CD8-positive, alpha-beta memory T cell (primary cell): ENCODE measurements at regions not wholly inside any gene's neighbourhood (a gene's known extent, or its start where the extent isn't known, plus 50 kb on each side); places are given as distances from the start of the nearest gene placed in this dataset.

ENCODE experiments used
- CTCF ChIA-PET: fragments of 350-600 bp; sonication (Branson Sonifier 250); formaldehyde crosslinking; loops from one replicate; lab custom pipeline; 2021; ENCODE audit warnings: antibody characterized with exemption; lab: Charles Lee
- POLR2A ChIA-PET: fragments of 350-600 bp; sonication (Branson Sonifier 250); formaldehyde crosslinking; loops from one replicate; lab custom pipeline; 2021; ENCODE audit warnings: antibody characterized with exemption; lab: Charles Lee
- DNase-seq, 5 donors: peaks; one replicate each; pipeline versions ENCODE4 v3.0.0 to v3.0.0-alpha.2; 2020 to 2022; ENCODE audit warnings: mixed read lengths in 1 of 5
- H3K27ac ChIP-seq: one replicate; pipeline ENCODE4 v1.7.0; 2013; ENCODE audit warnings: low read depth, mild to moderate bottlenecking, low read length, moderate library complexity
- H3K27me3 ChIP-seq: 2 replicates; pipeline ENCODE4 v1.7.0; 2013; ENCODE audit warnings: low read length, mild to moderate bottlenecking; ENCODE audit not compliant: insufficient read depth, poor library complexity, severe bottlenecking
- H3K36me3 ChIP-seq: 2 replicates; pipeline ENCODE4 v1.7.0; 2013; ENCODE audit warnings: mild to moderate bottlenecking, low read length, moderate library complexity; ENCODE audit not compliant: insufficient read depth
- H3K4me1 ChIP-seq: 2 replicates; pipeline ENCODE4 v1.7.0; 2013; ENCODE audit warnings: mild to moderate bottlenecking, low read length, moderate library complexity; ENCODE audit not compliant: insufficient read depth
- H3K4me3 ChIP-seq: 2 replicates; pipeline ENCODE4 v1.7.0; 2013; ENCODE audit warnings: mild to moderate bottlenecking, low read length
- H3K9me3 ChIP-seq: 2 replicates; pipeline ENCODE4 v1.7.0; 2013; ENCODE audit warnings: mild to moderate bottlenecking, low read length
- H3K27ac Mint-ChIP-seq, 8 donors: one replicate each; pipeline ENCODE4 v1.8.0; 2020 to 2021; ENCODE audit warnings: mixed read lengths in 8 of 8, mild to moderate bottlenecking in 6 of 8, inconsistent platforms in 3 of 8, moderate library complexity in 3 of 8
- H3K27me3 Mint-ChIP-seq, 2 donors: one replicate each; pipeline ENCODE4 v1.8.0; 2020 to 2021; ENCODE audit warnings: mixed read lengths in 2 of 2, mild to moderate bottlenecking in 1 of 2, moderate library complexity in 1 of 2
- H3K36me3 Mint-ChIP-seq, 3 donors: one replicate each; pipeline ENCODE4 v1.8.0; 2020 to 2021; ENCODE audit warnings: mixed read lengths in 3 of 3, inconsistent platforms in 1 of 3, mild to moderate bottlenecking in 1 of 3
- H3K4me1 Mint-ChIP-seq, 3 donors: one replicate each; pipeline ENCODE4 v1.8.0; 2020 to 2021; ENCODE audit warnings: mixed read lengths in 3 of 3, inconsistent platforms in 1 of 3, mild to moderate bottlenecking in 1 of 3
- H3K4me3 Mint-ChIP-seq, 7 donors: one replicate each; pipeline ENCODE4 v1.8.0; 2020 to 2021; ENCODE audit warnings: mixed read lengths in 7 of 7, mild to moderate bottlenecking in 6 of 7, moderate library complexity in 4 of 7, inconsistent platforms in 2 of 7
- H3K9me3 Mint-ChIP-seq, 5 donors: one replicate each; pipeline ENCODE4 v1.8.0; 2020 to 2022; ENCODE audit warnings: mixed read lengths in 5 of 5, mild to moderate bottlenecking in 3 of 5, moderate library complexity in 2 of 5, inconsistent platforms in 1 of 5

DNA sequence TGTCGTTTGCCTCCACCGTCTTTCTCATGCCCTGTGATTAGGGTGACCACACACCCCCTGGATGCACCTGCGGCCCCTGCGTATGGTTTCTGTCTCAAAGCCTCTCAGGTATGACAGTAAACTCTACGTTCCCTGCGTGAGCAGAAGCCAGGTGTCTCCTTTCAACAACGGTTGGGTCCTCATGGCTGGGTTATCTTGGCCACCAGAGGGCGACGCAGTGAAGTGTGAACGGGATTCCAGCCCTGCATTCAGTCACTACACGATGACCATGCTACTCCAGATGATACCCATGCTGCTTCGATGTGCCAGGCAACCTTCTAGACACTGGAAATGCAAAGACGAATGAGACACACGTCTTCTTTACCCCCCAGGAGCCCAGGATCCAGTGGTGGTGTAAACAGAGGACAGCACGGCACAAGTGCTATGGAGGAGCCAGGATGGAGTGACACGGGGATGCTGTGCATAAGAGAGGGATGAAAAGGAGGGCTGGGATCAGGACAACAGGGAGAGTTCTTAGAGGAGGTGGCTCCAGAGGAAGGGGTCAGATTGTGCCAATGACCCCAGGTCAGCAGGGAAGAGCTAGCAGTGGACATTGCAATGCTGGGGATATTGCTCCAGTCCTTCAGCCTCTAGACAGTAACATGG, 228.1 kb upstream of the PFKP start:
- no peaks in the 10 kb centered on the region for H3K9me3 ChIP-seq
- Mint-ChIP-seq H3K27ac (no peak overlapping the region), H3K27me3 (peaks cover 10 to 24% of the 10 kb centered on the region in 2 donors), H3K4me1 (no peaks in the 10 kb centered on the region), H3K36me3 (no peaks in the 10 kb centered on the region), H3K4me3 (no peak overlapping the region), H3K9me3 (peaks cover 0 to 2% (median 0%) of the 10 kb centered on the region in 5 donors)
- H3K36me3 ChIP-seq, result no peaks in the 10 kb centered on the region
- H3K4me1 ChIP-seq, result no peaks in the 10 kb centered on the region
- no peak overlapping the region for H3K4me3 ChIP-seq
- ChIA-PET POLR2A (no interaction called here), CTCF (no interaction called here)
- H3K27me3 ChIP-seq, result no peaks in the 10 kb centered on the region
- no peak overlapping the region for H3K27ac ChIP-seq
- no peak for DNase-seq

- ChIA-PET CTCF (no interaction called here), POLR2A (no interaction called here)
- Mint-ChIP-seq H3K4me3 (no peak overlapping the region), H3K27me3 (peaks cover 4 to 16% of the 10 kb centered on the region in 2 donors), H3K27ac (no peak overlapping the region), H3K4me1 (no peaks in the 10 kb centered on the region), H3K9me3 (peaks cover 0 to 2% (median 0%) of the 10 kb centered on the region in 5 donors), H3K36me3 (no peaks in the 10 kb centered on the region)
- Histone ChIP-seq H3K36me3 (no peaks in the 10 kb centered on the region), H3K27me3 (no peaks in the 10 kb centered on the region), H3K9me3 (no peaks in the 10 kb centered on the region), H3K4me3 (no peak overlapping the region), H3K4me1 (no peaks in the 10 kb centered on the region), H3K27ac (no peak overlapping the region)
- DNase-seq, result no peak
Measured at GRCh38 chr10:2837674-2838073, 229.7 kb upstream of the PFKP start.

- POLR2A ChIA-PET, result no interaction called here
- no peaks in the 10 kb centered on the region for H3K27me3 ChIP-seq
- peaks cover 0 to 2% (median 0%) of the 10 kb centered on the region in 5 donors for H3K9me3 Mint-ChIP-seq
- peaks cover 3 to 16% of the 10 kb centered on the region in 2 donors for H3K27me3 Mint-ChIP-seq
- no peaks in the 10 kb centered on the region for H3K36me3 Mint-ChIP-seq
- H3K4me1 Mint-ChIP-seq, result no peaks in the 10 kb centered on the region
- no peak overlapping the region for H3K4me3 Mint-ChIP-seq
- no peak overlapping the region for H3K4me3 ChIP-seq
- no peaks in the 10 kb centered on the region for H3K36me3 ChIP-seq
- H3K27ac Mint-ChIP-seq, result no peak overlapping the region
- no peaks in the 10 kb centered on the region for H3K4me1 ChIP-seq
- H3K9me3 ChIP-seq, result no peaks in the 10 kb centered on the region
- DNase-seq, result no peak
- CTCF ChIA-PET, result no interaction called here
- no peak overlapping the region for H3K27ac ChIP-seq
Measured at GRCh38 chr10:2836921-2837662, 230.3 kb upstream of the PFKP start.

- POLR2A ChIA-PET, result no interaction called here
- Mint-ChIP-seq H3K4me1 (no peaks in the 10 kb centered on the region), H3K4me3 (no peak overlapping the region), H3K27me3 (peaks cover 0 to 5% of the 10 kb centered on the region in 2 donors), H3K36me3 (no peaks in the 10 kb centered on the region), H3K9me3 (no peaks in the 10 kb centered on the region), H3K27ac (no peak overlapping the region)
- no peak for DNase-seq
- Histone ChIP-seq H3K4me3 (no peak overlapping the region), H3K4me1 (no peaks in the 10 kb centered on the region), H3K9me3 (no peaks in the 10 kb centered on the region), H3K27me3 (no peaks in the 10 kb centered on the region), H3K36me3 (no peaks in the 10 kb centered on the region), H3K27ac (no peak overlapping the region)
- CTCF ChIA-PET, result no interaction called here
Measured at GRCh38 chr10:2834214-2834613, 233.1 kb upstream of the PFKP start.

DNA sequence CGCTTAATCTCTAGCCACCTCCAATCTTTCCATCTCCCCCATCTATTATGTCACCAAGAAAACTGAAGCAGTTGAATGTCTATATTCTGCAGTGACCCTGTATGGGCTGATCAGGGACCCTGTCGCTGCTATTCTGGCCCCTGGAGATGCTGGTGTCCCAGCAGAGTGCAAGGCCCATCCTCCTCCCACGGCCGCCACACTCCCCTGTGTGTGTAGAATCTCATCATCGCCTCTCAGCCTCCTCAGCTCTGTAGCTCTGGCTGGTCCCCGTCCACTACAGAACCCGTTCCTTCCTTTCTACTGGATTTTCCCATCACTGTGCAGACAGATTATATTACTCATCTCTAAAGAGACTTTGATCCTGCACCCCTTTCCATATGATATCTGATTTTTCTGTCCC, 235.8 kb upstream of the PFKP start:
- Mint-ChIP-seq H3K27me3 (peaks cover 0 to 12% of the 10 kb centered on the region in 2 donors), H3K4me3 (no peak overlapping the region), H3K4me1 (no peaks in the 10 kb centered on the region), H3K36me3 (no peaks in the 10 kb centered on the region), H3K27ac (peak overlapping the region in 1 of 8 donors; percentile 18), H3K9me3 (no peaks in the 10 kb centered on the region)
- Histone ChIP-seq H3K4me3 (no peak overlapping the region), H3K9me3 (no peaks in the 10 kb centered on the region), H3K27ac (no peak overlapping the region), H3K27me3 (no peaks in the 10 kb centered on the region), H3K4me1 (no peaks in the 10 kb centered on the region), H3K36me3 (no peaks in the 10 kb centered on the region)
- DNase-seq, result no peak
- POLR2A ChIA-PET, result no interaction called here
- CTCF ChIA-PET, result no interaction called here

DNA sequence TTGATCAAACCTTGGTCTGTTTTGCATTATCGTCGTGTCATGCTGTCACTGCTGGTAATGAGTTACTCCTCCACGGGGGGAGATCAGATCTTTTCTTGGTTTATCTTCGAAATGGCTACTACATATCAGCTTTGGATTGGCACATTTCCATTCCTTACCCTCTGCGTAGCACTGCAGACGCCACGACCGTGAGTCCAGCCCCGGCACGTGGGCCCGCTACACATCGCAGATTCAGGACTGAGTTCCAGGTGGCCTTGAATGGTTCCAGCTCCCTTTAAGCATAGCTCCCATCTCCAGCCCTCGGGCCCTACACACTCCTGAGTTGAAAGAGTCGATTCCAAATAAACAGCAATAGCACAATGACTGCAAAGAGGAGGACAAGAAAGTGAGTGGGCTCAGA, 238.6 kb upstream of the PFKP start:
- Mint-ChIP-seq H3K36me3 (no peaks in the 10 kb centered on the region), H3K4me3 (no peak overlapping the region), H3K27ac (no peak overlapping the region), H3K4me1 (no peaks in the 10 kb centered on the region), H3K9me3 (no peaks in the 10 kb centered on the region), H3K27me3 (peaks cover 8 to 12% of the 10 kb centered on the region in 2 donors)
- Histone ChIP-seq H3K4me1 (no peaks in the 10 kb centered on the region), H3K27me3 (no peaks in the 10 kb centered on the region), H3K4me3 (no peak overlapping the region), H3K9me3 (no peaks in the 10 kb centered on the region), H3K27ac (no peak overlapping the region), H3K36me3 (no peaks in the 10 kb centered on the region)
- CTCF ChIA-PET, result no interaction called here
- DNase-seq, result no peak
- POLR2A ChIA-PET, result no interaction called here

GRCh38 chr10:2826675-2827074, 240.7 kb upstream of the PFKP start:
- no peak overlapping the region for H3K4me3 ChIP-seq
- no peak overlapping the region for H3K27ac ChIP-seq
- DNase-seq, result no peak
- Mint-ChIP-seq H3K9me3 (no peaks in the 10 kb centered on the region), H3K27me3 (peaks cover 8 to 12% of the 10 kb centered on the region in 2 donors), H3K27ac (no peak overlapping the region), H3K4me1 (no peaks in the 10 kb centered on the region), H3K4me3 (no peak overlapping the region), H3K36me3 (no peaks in the 10 kb centered on the region)
- no peaks in the 10 kb centered on the region for H3K9me3 ChIP-seq
- no peaks in the 10 kb centered on the region for H3K36me3 ChIP-seq
- ChIA-PET POLR2A (no interaction called here), CTCF (no interaction called here)
- H3K4me1 ChIP-seq, result no peaks in the 10 kb centered on the region
- no peaks in the 10 kb centered on the region for H3K27me3 ChIP-seq

DNA sequence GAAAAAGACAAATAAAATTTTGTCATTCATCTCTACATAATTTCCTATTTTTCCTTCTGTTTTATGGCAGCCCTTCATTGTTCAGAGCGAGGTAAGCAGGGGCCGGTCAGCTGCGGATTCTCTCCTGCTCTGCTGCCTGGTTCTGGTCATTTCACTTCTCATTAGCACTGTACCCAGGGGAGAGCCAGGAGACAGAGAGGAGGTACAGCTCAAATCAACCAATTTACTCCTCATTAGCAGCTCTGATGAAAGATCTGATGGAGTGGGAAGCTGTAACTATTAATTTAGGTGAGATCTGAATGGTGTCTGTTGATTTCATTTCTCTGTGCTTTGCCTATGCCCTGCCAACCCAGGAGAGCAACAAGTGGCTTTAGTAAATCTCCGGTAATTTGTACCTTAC, 241.5 kb upstream of the PFKP start:
- Histone ChIP-seq H3K27ac (no peak overlapping the region), H3K9me3 (no peaks in the 10 kb centered on the region), H3K36me3 (no peaks in the 10 kb centered on the region), H3K27me3 (no peaks in the 10 kb centered on the region), H3K4me1 (no peaks in the 10 kb centered on the region), H3K4me3 (no peak overlapping the region)
- H3K9me3 Mint-ChIP-seq, result no peaks in the 10 kb centered on the region
- ChIA-PET POLR2A (no interaction called here), CTCF (no interaction called here)
- H3K4me3 Mint-ChIP-seq, result no peak overlapping the region
- H3K4me1 Mint-ChIP-seq, result no peaks in the 10 kb centered on the region
- H3K36me3 Mint-ChIP-seq, result no peaks in the 10 kb centered on the region
- no peak for DNase-seq
- H3K27ac Mint-ChIP-seq, result no peak overlapping the region
- H3K27me3 Mint-ChIP-seq, result peaks cover 8 to 12% of the 10 kb centered on the region in 2 donors
